ENCODE measurements at regions not wholly inside any gene's neighbourhood (a gene's known extent, or its start where the extent isn't known, plus 50 kb on each side); places are given as distances from the start of the nearest gene placed in this dataset.

GRCh38 chr2:64808754-64809153, 155.0 kb upstream of the SERTAD2 start:
- Histone ChIP-seq H3K4me2 (ENCODE audit: insufficient read depth, insufficient read length, low read length) (no peak overlapping the region), H3K27ac (ENCODE audit: insufficient read length, low read depth, low read length) (no peak overlapping the region), H3K18ac (ENCODE audit: insufficient read length, low read depth, low read length) (no peak overlapping the region), H3K9ac (ENCODE audit: extremely low read depth, insufficient read length, low read length) (no peak overlapping the region), H4K20me1 (ENCODE audit: control insufficient read depth, insufficient read depth, insufficient read length) (no peaks in the 10 kb centered on the region), H3T11ph (ENCODE audit: low read length) (no peak overlapping the region), H3K9me3 (ENCODE audit: control insufficient read depth, low read depth, low read length) (no peaks in the 10 kb centered on the region), H3K14ac (ENCODE audit: insufficient read depth, low read length) (no peak overlapping the region), H3K4ac (ENCODE audit: low read depth, low read length) (no peak overlapping the region), H2AK5ac (ENCODE audit: insufficient read length, low read length) (no peak overlapping the region), H3K79me2 (ENCODE audit: insufficient read depth, low read length) (no peaks in the 10 kb centered on the region), H4K5ac (ENCODE audit: insufficient read length, low read depth, low read length) (no peak overlapping the region), H3K4me1 (ENCODE audit: insufficient read depth, low read length) (no peaks in the 10 kb centered on the region), H2BK120ac (ENCODE audit: low read depth, low read length, poor library complexity, severe bottlenecking) (no peak overlapping the region), H4K91ac (ENCODE audit: insufficient read length, low read depth, low read length) (no peak overlapping the region), H3K23me2 (ENCODE audit: insufficient read length, low read depth, low read length, poor library complexity, severe bottlenecking) (no peaks in the 10 kb centered on the region), H4K8ac (replicated peaks; ENCODE audit: insufficient read length, low read depth, low read length) (no peak overlapping the region), H3K23ac (ENCODE audit: insufficient read length, low read depth, low read length) (no peak overlapping the region), H3K27me3 (ENCODE audit: insufficient read depth, low read length) (no peaks in the 10 kb centered on the region), H2BK5ac (ENCODE audit: insufficient read length, low read length) (no peak overlapping the region), H2BK20ac (ENCODE audit: low read depth, low read length, poor library complexity, severe bottlenecking) (no peak overlapping the region), H3K79me1 (ENCODE audit: insufficient read depth, low read depth, low read length, poor library complexity, severe bottlenecking) (no peaks in the 10 kb centered on the region), H2BK15ac (ENCODE audit: low read depth, low read length) (no peak overlapping the region), H3K56ac (ENCODE audit: insufficient read length, low read depth, low read length) (no peak overlapping the region), H2BK12ac (ENCODE audit: insufficient read length, low read depth, low read length) (no peak overlapping the region), H2AFZ (ENCODE audit: low read length) (no peak overlapping the region)
- no peak overlapping the region for H3K4me3 Mint-ChIP-seq
- H3K36me3 Mint-ChIP-seq (ENCODE audit: insufficient read depth in 1 of 3, low read depth in 3 of 3): no peaks in the 10 kb centered on the region
- no peaks in the 10 kb centered on the region for H3K9me3 Mint-ChIP-seq
- TF ChIP-seq CTCF (conservative IDR thresholded peaks at IDR 0.05): no peak
- H3K4me1 Mint-ChIP-seq: peaks cover 2 to 3% of the 10 kb centered on the region in 2 experiments; a peak in 3 of 4 replicates
- no peak overlapping the region for H3K27ac Mint-ChIP-seq
- no peak for DNase-seq
- WGBS (ENCODE audit: extremely low coverage, insufficient read length, low lambda C conversion rate): no CpG with 5 or more reads among the region's 2 CpGs
- peaks cover 8% of the 10 kb centered on the region for H3K27me3 Mint-ChIP-seq (ENCODE audit: low read depth)

Measured in H9 (cell line).